ENCODE measurements at regions not wholly inside any gene's neighbourhood (a gene's known extent, or its start where the extent isn't known, plus 50 kb on each side); places are given as distances from the start of the nearest gene placed in this dataset.

GRCh38 chr9:106593201-106593600 is 269.8 kb upstream of the ZNF462 start:
- no peaks in the 10 kb centered on the region for H3K36me3 ChIP-seq (ENCODE audit: low read depth)
- no peak for ATAC-seq
- DNase-seq: no peak
- H3K4me1 ChIP-seq (ENCODE audit: low read depth): no peaks in the 10 kb centered on the region
- no peak overlapping the region for H3K4me3 ChIP-seq
- no peak for TF ChIP-seq CTCF (IDR thresholded peaks at IDR 0.05)
- H3K9me3 ChIP-seq: no peaks in the 10 kb centered on the region
- intact Hi-C loops (cut with DNase I, micrococcal nuclease): no loop called here

- no peak overlapping the region for H3K4me3 ChIP-seq
- ATAC-seq (no peak), DNase-seq (no peak)
- TF ChIP-seq CTCF (IDR thresholded peaks at IDR 0.05): no peak
- no peaks in the 10 kb centered on the region for H3K4me1 ChIP-seq (ENCODE audit: low read depth)
- H3K36me3 ChIP-seq (ENCODE audit: low read depth): no peaks in the 10 kb centered on the region
- H3K9me3 ChIP-seq: no peaks in the 10 kb centered on the region
- intact Hi-C loops (cut with DNase I, micrococcal nuclease): no loop called here
These were observed 266.0 kb upstream of the ZNF462 start for GRCh38 chr9:106596984-106597383.

- no peak for TF ChIP-seq CTCF (IDR thresholded peaks at IDR 0.05)
- intact Hi-C loops (cut with DNase I, micrococcal nuclease): no loop called here
- H3K4me3 ChIP-seq: no peak overlapping the region
These were observed 261.9 kb upstream of the ZNF462 start for GRCh38 chr9:106600955-106601560.

GRCh38 chr9:106602344-106602743 is 260.6 kb upstream of the ZNF462 start:
- Histone ChIP-seq H3K4me3 (no peak overlapping the region), H3K9me3 (no peaks in the 10 kb centered on the region), H3K4me1 (ENCODE audit: low read depth) (no peaks in the 10 kb centered on the region), H3K36me3 (ENCODE audit: low read depth) (no peaks in the 10 kb centered on the region)
- intact Hi-C loops (cut with DNase I, micrococcal nuclease): no loop called here
- TF ChIP-seq CTCF (IDR thresholded peaks at IDR 0.05): no peak
- ATAC-seq: peak; percentile 60
- no peak for DNase-seq

More at GRCh38 chr9:106600955-106601560, 261.9 kb upstream of the ZNF462 start:
- no peaks in the 10 kb centered on the region for H3K36me3 ChIP-seq (ENCODE audit: low read depth)
- no peaks in the 10 kb centered on the region for H3K4me1 ChIP-seq (ENCODE audit: low read depth)
- H3K9me3 ChIP-seq: no peaks in the 10 kb centered on the region
- no peak for ATAC-seq
- DNase-seq: no peak

- no peak overlapping the region for H3K4me3 ChIP-seq
- ATAC-seq: peak; percentile 69
- no peaks in the 10 kb centered on the region for H3K4me1 ChIP-seq (ENCODE audit: low read depth)
- intact Hi-C loops (cut with DNase I, micrococcal nuclease): no loop called here
- H3K9me3 ChIP-seq: no peaks in the 10 kb centered on the region
- TF ChIP-seq CTCF (IDR thresholded peaks at IDR 0.05): no peak
- H3K36me3 ChIP-seq (ENCODE audit: low read depth): no peaks in the 10 kb centered on the region
- DNase-seq: peak; percentile 51 to 58 (median 54)
These were observed 249.7 kb upstream of the ZNF462 start for GRCh38 chr9:106613250-106613737.
